Fibroblast of peridontal ligament (primary cell): ENCODE measurements at regions not wholly inside any gene's neighbourhood (a gene's known extent, or its start where the extent isn't known, plus 50 kb on each side); places are given as distances from the start of the nearest gene placed in this dataset.
"Not testable (repeated sequence)": the region's sequence is repeated elsewhere in the genome, so short reads cannot be mapped to it uniquely, and the experiment has no call there.

Experiments used
- DNase-seq: peaks from one replicate; pipeline ENCODE4 v3.0.0-alpha.2; 2010; ENCODE audit errors: extremely low read depth

- DNase-seq, result no peak
Observed at GRCh38 chr13:82036602-82037001, 1695.7 kb upstream of the SPRY2 start.

DNA sequence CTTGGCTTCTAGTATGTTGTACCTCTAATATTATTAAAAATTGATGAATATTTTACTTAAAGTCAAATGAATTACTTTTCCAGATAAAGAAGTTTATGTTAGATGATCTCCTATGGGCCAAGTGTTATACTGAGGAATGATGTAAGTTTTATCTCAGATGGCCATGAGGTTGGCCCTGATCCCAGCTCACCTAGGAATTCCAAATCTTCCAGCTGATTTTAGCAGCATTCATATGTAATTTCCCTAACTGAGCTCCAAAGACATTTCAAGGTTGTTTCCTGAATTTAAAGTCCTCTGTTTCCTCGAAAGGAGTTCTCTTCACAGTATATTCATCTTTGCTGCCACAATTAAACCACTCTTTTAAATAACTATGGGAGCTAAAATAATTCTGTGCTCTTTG lies 1670.4 kb upstream of the SPRY2 start:
- DNase-seq, result no peak

DNA sequence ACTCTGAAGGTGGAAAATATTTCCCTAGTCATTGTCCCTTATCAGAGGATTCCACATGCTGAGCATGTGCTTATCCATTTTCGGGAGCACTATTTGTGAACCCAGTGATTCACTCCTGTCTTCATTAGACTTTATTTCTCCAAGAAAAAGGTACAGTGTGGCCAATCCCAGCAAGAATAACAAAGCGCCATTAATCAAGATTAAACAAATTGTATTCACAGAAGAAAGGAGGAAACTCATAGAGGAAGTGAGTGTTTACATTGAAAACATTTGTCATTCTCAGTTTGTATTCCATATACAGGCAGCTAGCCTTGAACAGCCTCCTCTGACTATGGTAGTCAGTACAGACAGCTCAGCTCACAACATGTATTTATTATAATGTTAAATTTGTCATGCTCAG lies 1669.9 kb upstream of the SPRY2 start:
- no peak for DNase-seq

GRCh38 chr13:82002710-82003109 lies 1661.8 kb upstream of the SPRY2 start:
- DNase-seq, result no peak

GRCh38 chr13:81995316-81995715 lies 1654.4 kb upstream of the SPRY2 start:
- no peak for DNase-seq

DNA sequence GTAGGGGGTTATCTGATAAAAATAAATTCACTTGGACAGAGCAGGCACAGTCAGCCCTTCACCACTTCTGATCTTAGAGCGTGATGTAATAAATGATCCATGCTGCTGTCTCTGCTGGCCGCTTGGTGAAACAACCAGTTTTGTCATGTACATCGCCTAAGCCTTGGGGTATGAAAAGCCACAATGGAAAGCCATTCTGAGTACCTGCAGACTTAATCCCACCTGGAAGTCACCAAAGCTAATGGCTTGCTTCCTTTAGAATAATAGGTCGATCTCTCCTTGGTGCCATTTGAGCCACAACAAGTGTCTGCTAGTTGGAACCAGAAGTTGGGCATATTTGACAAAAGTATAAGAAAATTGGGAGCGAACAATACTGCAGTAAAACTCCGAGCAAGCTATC lies 1649.7 kb upstream of the SPRY2 start:
- DNase-seq, result no peak

DNA sequence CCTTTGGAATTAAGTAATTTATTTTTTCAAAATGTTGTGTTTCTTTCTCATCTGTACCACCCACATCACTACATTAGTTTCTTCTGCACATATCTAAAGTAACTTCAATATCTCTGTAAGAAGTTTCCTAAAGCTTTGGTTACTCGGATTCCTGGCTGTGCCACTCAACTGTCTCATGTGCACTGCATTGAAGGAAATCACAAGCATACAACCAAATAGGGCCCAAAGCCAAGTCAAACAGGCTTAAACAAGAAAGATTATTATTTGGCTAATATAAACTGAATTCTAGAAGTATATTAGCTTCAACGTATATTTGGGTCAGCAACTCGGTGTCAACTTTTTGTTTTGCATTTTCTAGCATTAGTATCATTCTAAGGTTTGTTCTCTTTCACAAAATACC lies 1647.6 kb upstream of the SPRY2 start:
- DNase-seq, result no peak

GRCh38 chr13:81987677-81988357 lies 1646.9 kb upstream of the SPRY2 start:
- no peak for DNase-seq

DNA sequence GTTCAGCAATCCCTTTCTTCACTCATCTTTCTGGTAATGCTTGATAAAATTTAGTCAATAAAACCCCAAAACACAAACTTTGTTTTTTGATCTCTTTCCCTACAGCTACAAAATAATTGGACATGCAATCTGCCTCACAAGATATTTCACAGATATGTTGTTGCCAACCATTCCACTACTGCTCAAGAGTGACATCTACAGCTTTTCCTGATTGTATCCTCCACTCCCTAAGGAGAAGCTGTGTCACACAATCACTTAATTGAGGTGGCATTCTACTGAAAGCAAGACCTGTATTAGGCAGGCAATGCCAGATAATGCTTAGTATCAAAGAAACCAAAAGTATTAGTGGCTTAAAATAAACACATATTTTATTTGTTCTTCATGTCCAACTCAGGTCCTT lies 1646.2 kb upstream of the SPRY2 start:
- DNase-seq, result no peak

GRCh38 chr13:81986308-81986707 lies 1645.4 kb upstream of the SPRY2 start:
- no peak for DNase-seq

DNA sequence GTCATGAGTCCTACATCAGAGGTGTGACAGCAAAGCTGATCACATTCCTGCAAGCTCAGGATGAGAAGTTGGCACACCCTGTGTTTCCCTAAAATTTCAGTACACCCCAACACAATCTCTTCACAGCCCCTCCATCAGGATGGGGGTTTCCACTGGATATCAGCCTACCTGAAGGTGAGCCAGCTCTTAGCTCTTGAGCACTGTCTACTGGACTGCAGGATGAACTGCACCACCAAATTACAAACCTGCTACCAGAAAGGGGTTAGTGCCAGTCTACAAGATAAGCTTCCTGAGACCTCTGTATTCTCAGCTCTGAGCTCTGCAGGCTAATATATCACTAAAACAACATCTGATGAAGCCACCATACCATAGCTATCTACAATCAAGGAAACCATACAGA lies 1616.2 kb upstream of the SPRY2 start:
- no peak for DNase-seq

DNA sequence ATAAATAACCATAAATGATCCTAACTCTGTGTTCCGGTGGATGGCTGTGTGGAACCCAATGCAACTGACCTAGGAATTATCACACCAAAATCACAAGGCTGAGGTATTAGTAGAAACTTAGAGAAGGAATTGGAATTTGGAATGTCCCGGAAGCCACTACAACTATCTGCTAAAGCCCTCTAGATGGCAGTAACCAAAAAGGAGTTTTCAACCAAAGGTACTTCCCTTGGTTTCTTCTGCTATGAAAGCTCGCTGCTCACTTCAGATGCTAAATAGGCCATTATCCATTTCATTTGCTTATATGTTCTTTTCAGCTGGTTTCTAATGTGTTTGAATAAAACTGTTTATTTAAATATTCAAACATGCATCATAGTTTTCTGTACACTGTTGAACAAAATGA lies 1589.1 kb upstream of the SPRY2 start:
- peak; percentile 15 for DNase-seq

DNA sequence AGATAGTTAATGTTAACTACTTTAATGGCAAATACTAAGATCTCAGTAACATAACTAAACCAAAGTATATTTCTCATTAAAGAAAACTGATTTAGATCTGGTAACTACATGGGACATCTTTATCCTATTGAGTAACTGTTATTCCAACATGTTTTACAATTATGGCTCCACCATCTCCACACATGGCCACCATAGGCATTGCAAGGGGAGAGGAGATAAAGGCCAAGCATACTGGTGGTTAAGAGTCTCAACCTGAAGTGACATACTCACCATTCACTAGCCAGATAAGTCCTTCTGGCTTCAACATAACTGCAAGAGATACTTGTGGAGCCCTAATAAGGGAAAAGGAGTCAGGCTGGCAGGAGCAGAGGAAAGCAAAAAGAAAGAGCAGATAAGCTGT lies 1586.4 kb upstream of the SPRY2 start:
- no peak for DNase-seq

GRCh38 chr13:81917810-81918209 lies 1576.9 kb upstream of the SPRY2 start:
- no peak for DNase-seq

DNA sequence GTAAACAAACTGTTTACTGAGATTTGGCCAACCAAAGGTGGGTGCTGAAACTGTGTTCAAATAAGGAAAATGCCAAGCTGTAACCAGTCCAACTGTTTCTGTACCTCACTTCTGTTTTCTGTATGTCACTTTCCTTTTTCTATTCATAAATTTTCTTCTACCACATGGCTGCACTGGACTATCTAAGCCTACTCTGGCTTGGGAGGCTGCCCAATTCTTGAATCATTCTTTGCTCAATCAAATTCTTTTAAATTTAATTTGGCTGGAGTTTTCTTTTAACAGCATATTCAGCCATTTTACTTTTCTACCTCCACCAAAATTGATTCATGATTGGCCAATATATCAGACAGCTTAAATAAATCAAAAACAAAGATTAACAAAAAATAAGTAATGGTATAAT lies 1575.5 kb upstream of the SPRY2 start:
- DNase-seq, result no peak

GRCh38 chr13:81907787-81908372 lies 1567.0 kb upstream of the SPRY2 start:
- DNase-seq, result no peak

GRCh38 chr13:81888855-81889254 lies 1547.9 kb upstream of the SPRY2 start:
- DNase-seq, result no peak

DNA sequence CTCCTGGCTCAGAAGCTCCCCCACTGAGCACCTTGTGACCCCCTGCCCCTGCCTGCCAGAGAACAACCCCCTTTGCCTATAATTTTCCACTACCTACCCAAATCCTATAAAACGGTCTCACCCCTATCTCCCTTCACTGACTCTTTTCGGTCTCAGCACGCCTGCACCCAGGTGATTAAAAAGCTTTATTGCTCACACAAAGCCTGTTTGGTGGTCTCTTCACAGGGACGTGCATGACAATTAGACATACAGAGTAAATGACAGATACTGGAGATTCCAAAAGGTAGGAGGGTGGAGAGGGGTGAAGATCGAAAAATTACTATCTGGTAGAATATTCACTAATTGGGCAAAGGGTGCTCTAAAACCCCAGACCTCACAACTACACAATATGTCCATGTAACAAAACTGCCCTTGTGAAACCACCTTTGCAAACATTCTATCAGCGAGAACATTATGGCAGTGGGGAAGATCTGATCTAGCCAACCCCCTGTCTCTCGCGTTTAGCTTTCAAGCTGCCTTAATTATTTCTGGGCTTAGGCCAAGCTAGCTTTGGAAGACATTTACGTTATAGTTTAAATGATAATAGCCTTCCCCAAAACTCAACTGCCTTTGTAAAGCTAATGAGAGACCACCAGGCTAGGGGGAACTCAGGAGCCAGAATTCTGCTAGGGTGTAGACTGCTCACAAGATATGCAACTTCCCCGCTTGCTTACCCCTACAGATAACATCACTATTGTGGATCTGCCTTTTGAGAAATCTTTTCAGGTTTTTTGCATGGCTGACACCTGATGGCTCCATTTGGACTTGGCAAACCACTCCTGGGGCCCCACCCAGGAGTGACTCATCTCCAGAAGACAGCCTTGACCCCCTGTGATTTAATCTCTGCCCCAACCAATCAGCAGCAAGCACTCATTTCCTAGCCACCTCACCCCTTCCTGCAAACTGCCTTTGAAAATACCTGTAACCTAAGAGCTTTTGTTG lies 1534.0 kb upstream of the SPRY2 start:
- no peak for DNase-seq

DNA sequence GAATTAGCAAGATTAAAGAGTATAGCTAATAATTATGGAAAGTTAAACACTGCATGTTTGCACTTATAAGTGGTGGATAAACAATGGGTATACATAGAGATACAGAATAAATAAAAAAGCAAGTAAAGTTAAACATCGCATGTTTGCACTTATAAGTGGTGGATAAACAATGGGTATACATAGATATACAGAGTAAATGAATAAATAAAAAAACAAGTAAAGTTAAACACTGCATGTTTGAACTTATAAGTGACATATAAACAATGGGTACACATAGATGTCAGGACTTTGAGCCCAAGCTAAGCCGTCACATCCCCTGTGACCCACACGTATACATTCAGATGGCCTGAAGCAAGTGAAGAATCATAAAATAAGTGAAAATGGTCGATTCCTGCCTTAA lies 1533.3 kb upstream of the SPRY2 start:
- no peak for DNase-seq

DNA sequence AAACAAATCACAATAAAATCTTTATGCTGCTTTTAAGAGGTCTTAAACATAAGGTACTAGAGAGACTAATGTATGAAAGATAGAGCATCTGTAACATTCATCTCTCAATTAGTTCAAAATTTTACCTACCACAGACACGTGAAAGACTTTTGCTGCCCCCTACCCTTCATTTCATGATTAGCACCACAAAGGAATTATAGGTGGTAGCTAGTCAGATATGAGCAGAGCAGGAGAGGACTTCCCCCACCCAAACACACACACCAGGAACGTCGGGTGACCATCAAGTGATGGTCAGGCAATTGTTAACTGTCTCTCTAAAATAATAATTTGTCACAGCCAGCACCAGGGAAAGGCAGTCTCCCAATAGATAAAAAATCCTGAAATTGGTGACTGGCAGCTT lies 1531.7 kb upstream of the SPRY2 start:
- DNase-seq, result no peak

DNA sequence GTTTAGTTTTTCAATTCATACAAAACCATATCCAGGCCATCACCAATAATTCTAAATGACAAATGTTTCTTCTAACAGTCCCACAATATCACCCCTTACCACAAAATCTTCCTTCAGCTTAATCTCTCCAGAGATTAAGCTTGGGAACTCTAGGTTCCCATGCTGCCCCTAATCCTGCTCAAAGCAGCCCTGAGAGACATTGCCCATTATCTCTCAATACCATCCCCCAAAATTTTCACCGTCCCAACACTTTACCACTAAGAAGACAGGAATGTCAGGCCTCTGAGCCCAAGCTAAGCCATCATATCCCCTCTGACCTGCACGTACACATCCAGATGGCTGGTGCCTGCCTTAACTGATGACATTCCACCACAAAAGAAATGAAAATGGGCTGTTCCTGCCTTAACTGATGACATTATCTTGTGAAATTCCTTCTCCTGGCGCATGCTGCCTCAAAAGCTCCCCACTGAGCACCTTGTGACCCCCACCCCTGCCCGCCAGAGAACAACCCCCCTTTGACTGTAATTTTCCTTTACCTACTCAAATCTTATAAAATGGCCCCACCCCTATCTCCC lies 1530.9 kb upstream of the SPRY2 start:
- DNase-seq, result not testable (repeated sequence)

DNA sequence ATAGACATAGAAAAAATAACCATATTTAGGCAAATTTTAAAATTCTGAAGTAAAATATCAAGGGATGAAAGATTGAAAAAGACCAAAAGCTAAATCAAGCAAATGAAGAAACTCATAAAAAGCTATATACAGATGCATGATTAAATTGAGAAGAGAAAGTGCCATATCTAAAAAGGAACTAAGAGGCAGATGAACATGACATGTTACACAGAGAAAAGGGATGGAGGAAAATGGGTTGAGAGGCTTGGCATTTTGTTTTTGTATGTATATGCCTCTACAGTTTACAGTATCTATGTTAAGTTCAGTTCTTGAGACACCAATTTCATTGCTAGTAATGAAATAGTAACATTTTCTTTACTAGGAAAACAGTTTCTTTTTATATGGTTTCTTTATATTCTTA lies 1507.4 kb upstream of the SPRY2 start:
- no peak for DNase-seq
